SK-N-SH (cell line): ENCODE measurements at regions not wholly inside any gene's neighbourhood (a gene's known extent, or its start where the extent isn't known, plus 50 kb on each side); places are given as distances from the start of the nearest gene placed in this dataset.
"Not testable (repeated sequence)": the region's sequence is repeated elsewhere in the genome, so short reads cannot be mapped to it uniquely, and the experiment has no call there.

Experiments used
- POLR2AphosphoS5 ChIP-seq: IDR thresholded peaks from 2 replicates; pipeline ENCODE4 v1.6.1; 2012; ENCODE audit warnings: low read depth, low read length
- RCOR1 ChIP-seq: fragments of 150-350 bp; IDR thresholded peaks from 2 replicates; pipeline ENCODE4 v1.6.1; 2017; ENCODE audit warnings: antibody characterized with exemption, low read length
- RFX5 ChIP-seq: IDR thresholded peaks from 2 replicates; pipeline ENCODE4 v1.6.1; 2012; ENCODE audit warnings: mild to moderate bottlenecking, improper control_type of control experiment, low read length
- YY1 ChIP-seq: IDR thresholded peaks from 2 replicates; pipeline ENCODE4 v1.4.0; 2012; ENCODE audit warnings: low read depth, mild to moderate bottlenecking

GRCh38 chr3:5383486-5384263 is 196.2 kb downstream of the EDEM1 start:
- TF ChIP-seq YY1, POLR2AphosphoS5, RCOR1, RFX5: not testable (repeated sequence)
